HG02759 (cell line): ENCODE measurements at regions not wholly inside any gene's neighbourhood (a gene's known extent, or its start where the extent isn't known, plus 50 kb on each side); places are given as distances from the start of the nearest gene placed in this dataset.

ENCODE experiments used
- ATAC-seq: cut with Tn5 transposase; IDR thresholded peaks from one replicate; pipeline ENCODE4 v1.9.1; 2021; ENCODE audit warnings: mild to moderate bottlenecking, moderate library complexity; ENCODE audit not compliant: unreplicated experiment

DNA sequence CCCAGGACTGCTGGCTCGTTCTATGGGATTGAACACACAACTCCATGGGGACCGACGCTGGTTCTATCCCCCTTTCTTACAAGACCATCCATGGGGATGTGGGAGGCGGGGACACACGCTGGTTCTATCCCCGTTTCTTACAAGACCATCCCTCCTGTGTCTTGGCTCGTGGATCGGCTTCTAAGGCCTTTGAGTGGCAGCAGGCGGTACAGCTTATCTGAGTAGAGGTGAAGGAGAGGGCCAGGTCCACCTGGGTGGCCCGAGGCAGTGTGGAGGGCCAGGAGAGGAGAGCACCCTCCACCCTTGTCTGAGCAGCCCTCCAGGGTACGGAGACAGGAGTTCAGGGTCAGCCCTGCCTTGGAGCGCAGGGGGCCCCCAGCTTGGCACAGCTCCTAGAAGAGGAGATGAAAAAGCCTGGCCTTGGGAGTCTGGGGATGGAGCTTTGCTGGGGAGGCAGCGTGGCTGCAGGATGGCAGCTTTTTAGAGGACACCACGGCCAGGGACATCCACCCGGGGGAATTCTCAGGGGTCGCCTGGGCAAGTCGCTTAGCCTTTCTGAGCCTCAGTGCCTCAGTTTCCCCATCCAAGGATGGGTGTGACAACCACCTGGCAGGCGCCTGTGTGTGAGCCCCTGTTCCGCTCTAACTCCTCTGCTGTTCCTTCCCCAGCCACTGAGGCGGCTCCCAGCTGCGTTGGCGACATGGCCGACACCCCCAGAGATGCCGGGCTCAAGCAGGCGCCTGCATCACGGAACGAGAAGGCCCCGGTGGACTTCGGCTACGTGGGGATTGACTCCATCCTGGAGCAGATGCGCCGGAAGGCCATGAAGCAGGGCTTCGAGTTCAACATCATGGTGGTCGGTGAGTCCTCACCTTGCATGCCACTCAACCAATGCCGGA, 341.0 kb downstream of the SEC14L1 start:
- ATAC-seq = no peak

DNA sequence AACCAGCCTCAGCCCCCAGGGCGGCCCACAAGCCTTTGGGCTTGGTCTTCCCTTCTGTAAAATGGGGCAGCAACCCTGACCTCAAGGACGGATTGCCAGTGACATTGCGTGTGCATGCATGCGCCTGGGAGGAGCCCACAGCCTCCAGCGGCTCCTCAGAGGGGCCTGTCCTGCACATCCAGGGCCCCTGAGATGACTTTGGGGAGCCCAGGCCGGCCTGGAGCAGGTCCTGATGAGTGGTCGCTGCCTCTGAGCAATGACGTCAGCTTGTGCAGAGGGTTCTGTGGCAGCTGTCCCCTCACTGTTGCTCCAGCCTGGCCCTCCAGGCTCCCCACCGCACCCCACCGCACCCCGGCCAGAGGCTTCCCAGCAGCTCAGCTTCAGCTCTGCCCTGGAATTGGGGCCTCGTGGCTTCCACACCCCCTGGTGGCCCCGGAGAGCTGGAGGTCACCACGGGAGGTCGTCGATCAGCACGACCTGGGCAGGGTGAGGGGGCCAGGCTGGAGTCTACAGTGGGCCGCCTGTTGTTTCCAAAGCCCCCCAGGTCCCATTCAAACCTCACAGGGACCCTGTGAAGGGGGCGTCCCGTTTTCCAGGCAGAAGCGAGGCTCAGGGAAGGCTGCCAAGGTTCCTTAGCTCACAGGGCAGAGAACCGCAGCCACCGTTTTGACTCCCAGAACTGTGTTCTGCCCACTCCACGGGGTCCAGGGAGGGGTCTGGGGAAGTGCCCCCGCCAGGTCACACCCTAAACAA, 341.8 kb downstream of the SEC14L1 start:
- ATAC-seq = no peak

DNA sequence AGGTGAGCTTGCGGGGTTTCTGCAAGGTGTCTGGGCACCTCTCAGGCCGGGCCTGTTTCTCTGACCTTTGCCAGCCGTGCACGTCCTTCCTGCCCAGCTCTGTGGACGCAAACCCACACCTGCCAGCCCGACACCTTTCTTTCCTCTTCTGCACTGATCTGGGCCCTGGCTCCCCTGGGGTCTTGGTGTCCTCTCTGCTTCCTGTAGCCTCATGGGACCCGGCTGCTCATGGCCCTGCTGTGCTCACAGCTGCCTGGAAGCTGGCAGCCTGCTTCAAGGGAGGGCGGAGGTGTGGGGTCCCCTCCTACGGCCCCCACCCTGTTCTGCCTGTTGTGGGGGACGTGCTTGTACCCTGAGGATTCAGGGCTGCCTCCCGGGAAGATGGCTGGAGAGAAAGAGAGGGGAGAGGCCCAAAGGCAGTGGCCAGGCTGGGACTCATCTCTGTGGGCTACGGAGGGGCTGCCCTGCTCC, 342.4 kb downstream of the SEC14L1 start:
- no peak for ATAC-seq

DNA sequence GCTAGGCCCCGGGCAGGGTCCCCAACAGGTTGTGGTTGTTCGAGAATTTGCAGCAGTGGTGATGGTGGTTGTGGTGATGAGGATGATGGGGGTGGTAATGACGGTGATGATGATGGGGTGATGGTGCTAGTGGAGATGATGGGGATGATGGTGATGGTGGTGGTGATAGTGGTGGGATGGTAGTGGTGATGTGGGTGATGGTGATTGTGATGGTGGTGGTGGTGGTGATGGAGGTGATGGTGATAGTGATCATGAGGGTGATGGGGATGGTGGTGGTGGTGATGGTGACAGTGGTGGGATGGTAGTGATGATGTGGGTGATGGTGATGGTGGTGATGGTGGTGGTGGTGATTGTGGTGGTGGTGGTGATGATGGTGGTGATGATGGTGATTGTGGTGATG, 343.3 kb downstream of the SEC14L1 start:
- no peak for ATAC-seq

DNA sequence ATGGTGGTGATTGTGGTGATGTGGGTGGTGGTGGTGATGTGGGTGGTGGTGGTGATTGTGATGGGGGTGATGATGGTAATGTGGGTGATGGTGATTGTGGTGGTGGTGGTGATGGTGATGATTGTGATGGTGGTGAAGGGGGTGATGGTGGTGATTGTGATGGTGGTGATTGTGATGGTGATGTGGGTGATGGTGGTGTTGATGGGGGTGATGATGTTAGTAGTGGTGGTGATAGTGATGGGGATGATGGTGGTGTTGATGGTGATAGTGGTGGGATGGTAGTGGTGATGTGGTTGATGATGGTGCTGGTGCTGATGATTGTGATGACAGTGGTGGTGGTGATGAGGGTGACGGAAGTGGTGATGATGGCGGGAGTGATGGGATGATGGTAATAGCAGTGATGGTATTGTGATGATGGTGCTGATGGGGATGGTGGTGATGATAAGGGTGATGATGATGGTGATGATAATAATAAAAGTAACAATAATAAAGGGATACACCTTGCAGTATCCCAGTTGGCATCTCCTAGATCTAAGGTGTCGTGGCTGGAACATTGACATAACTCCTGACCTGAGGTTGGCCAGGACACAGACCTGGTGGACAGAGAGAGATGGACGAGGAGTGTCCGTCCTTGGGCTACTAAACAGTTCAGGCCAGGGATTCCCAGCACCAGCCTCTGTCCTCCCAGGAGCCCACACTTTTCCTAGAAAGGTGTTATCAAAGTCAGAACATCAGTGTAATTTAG, 344.5 kb downstream of the SEC14L1 start:
- ATAC-seq = no peak

DNA sequence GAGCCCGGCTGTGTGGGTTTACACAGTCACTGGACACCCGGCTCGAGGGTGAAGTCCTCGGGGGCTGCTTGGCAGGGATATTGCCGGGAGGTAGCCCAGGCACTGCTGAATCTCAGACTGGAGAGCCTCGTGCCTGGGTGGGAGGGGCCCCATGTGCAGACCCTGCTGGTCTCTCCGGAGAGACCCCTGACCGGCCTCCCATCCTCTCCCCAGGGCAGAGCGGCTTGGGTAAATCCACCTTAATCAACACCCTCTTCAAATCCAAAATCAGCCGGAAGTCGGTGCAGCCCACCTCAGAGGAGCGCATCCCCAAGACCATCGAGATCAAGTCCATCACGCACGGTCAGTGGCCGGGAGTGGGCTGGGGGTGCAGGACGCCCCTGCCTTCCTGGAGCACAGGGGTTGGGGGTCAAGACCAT, 346.5 kb downstream of the SEC14L1 start:
- ATAC-seq = no peak

DNA sequence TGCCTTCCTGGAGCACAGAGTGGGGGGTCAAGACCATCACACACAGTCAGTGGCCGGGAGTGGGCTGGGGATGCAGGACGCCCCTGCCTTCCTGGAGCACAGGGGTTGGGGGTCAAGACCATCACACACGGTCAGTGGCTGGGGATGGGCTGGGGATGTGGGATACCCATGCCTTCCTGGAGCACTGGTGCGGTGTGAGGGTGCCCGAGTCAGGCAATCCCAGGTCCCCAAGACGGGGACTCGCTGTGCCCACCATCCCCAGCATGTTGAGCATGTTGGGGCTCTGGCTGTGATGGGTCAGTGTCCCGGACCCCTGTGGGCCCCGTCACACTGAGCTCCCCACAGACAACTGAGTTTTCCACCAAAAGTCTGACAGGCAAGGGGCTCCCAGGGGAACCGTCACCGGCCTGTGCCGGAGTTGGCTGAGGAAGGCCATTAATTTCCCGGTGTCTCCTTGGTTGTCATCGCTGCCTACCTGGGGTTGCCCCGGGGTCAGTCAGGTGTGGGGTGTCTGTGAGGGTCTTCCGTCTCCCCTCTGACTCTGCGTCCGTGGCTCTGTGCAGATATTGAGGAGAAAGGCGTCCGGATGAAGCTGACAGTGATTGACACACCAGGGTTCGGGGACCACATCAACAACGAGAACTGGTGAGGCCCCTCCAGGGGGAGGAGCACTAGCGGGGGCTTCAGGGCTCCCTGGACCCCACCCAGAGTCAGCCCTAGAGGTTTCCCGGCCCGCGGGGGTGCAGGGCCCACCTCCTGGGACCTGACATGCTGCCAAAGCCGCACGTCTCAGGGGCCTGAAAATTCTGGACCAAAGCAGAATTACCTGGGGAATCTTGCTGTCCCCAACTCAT, 347.1 kb downstream of the SEC14L1 start:
- ATAC-seq = no peak

DNA sequence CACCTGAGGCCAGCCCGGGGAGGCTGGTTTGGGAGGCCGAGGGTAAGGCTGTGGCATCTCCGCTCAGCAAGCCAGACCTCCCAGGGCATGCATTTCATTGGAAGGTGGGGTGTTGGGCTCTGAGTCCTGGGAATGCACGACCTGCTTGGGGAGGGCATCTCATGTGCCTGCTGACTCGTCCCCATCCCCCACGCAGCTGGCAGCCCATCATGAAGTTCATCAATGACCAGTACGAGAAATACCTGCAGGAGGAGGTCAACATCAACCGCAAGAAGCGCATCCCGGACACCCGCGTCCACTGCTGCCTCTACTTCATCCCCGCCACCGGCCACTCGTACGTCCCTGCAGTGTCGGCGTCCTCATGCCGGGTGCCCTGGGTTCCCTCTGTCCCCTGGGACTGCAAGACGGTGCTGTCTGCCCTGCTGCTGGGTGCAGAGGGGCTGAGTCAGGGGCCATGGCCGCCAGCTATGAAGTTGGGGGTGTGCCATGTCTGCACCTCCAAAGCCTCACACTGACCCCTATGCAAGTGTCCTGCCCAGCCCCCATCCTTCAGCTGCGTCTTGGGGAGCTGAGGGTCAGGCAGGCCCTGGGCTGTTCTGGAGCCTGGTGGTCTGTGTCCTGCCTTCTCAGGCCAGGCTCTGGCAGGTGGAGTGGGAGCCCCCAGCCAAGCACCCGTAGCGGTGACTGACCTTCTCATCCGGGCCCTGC, 347.9 kb downstream of the SEC14L1 start:
- no peak for ATAC-seq

DNA sequence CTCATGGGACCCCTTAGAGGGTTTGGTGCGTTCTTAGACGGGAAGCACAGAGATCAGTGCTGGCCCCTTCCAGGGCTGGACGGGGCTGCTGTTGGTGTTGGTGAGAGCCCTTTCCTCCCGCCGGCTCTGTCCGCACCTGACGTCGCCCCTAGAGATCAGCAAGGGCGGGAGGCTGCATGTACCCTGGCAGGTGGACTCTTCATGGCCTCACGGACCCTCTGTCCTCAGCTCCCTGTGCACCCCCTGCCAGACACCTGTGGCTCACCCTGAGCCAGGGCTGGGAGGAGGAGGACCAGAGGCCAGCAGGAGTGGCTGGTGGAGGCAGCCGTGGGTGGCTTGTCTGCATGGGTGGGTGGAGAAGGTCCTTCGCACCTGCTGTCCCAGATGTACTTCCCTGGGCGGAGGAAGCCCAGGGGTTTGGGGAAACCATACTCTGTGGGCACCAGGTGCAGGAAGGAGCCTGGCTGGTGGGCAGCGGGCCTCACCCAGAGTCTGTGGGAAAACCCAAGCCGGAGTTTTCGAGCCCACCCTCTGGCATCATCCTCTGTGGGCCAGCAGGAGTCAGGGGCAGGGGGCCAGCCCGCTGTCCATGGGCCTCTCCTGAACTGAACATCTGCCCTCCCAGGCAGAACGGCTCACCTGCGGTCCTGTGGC, 348.6 kb downstream of the SEC14L1 start:
- no peak for ATAC-seq

DNA sequence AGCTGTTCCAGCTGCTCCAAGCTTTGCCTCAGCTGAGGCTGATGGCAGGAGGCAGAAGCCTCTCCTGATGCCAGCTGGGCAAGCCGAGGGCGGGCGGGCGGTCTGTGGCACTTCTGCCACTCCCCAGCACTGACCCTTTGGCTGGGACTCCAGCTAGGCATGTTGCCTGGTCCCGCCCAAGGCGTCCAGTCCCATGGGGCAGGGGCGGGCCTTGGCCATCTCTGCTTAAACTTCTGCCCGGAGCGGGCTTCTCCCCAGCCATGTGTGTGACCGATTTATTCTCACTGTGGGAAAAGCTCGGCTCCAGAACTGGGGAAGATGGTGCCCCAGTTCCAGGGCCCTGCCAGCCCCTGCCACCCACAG, 349.1 kb downstream of the SEC14L1 start:
- ATAC-seq = no peak

DNA sequence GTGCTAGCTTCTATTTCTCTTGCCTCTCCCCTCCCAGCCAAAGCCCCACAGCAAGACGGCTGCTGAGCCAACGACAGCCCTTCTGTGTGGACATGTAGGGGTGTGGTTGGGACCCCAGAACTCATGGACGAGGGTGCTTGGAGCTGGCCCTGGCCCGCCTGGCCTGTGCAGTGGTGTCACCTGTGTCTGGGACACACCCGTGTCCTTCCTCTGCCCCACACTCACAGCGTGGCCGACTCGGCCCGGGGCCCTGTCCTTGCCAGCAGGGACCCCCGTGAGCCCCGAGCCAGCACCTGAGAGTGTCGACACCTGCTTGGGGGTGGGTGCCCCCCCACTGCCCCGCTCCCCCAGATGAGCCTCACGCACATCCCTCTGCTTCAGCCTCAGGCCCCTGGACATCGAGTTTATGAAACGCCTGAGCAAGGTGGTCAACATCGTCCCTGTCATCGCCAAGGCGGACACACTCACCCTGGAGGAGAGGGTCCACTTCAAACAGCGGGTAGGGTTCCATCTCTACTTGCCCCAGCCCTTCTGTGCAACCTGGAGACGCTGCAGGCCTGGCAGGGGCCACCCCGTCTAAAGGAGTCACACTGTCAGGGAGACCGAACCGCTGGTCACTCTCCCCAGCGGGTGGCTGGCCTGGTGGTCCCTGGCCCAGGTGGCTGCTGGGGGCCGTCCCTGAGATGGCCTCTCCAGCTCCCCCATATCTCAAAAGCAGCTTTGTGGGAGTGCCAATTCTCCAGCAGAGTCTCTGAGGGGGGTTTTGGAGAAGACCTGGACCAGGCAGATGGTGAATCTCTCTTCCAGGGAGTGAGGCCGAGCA, 349.8 kb downstream of the SEC14L1 start:
- ATAC-seq = no peak

DNA sequence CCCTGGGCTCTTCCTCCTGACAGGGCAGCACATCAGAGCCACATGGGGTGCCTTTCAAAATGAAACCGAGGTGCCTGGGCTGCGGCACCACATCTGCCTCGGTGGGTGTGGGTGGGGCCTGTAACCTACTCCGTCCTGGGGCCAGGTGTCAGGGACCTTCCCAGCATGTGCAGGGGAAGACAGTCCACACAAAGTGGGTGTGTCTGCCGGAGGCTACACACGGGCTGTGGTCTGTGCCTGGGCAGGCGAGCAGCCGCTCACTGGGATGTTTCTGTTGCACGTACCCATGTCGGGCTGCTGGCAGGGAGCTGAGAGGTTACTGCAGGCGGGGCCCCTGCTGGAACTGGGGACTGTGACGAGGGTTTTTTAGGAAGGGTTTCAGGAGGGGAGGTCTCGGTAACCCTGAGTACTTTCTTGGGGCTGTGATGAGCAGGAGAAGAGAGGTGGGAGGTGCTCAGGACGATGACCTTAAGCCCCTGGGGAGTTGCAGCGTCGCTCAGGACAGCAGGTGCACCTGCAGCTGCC, 351.2 kb downstream of the SEC14L1 start:
- ATAC-seq = no peak

DNA sequence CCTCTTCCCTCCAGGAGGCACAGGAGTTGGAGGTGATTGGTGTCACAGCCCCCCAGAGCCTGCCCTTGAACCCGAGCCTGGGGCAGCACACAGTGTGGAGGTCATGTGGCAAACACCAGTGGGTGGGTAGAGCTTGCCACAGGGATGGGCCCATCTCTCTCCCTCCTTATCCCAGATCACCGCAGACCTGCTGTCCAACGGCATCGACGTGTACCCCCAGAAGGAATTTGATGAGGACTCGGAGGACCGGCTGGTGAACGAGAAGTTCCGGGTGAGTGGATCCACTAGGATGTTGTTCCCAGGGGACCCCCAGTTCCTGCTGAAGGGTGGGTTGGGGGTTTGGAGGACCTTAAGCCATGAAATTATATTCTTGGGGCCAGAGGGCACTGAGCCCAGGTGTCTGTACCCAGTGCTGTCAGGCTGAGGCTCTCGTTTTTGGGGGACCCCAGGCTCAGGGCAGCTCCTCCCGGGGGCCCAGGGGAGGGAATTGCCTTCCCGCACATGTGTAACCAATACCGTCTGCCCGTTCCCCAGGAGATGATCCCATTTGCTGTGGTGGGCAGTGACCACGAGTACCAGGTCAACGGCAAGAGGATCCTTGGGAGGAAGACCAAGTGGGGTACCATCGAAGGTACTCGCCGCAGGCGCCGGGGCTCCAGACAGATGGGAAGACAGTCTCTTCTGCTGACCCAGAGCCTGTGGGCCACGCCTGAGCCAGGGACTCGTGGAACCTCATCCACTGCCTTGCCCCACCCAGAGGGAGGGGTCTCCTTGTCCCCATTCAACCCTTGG, 351.9 kb downstream of the SEC14L1 start:
- ATAC-seq = no peak

DNA sequence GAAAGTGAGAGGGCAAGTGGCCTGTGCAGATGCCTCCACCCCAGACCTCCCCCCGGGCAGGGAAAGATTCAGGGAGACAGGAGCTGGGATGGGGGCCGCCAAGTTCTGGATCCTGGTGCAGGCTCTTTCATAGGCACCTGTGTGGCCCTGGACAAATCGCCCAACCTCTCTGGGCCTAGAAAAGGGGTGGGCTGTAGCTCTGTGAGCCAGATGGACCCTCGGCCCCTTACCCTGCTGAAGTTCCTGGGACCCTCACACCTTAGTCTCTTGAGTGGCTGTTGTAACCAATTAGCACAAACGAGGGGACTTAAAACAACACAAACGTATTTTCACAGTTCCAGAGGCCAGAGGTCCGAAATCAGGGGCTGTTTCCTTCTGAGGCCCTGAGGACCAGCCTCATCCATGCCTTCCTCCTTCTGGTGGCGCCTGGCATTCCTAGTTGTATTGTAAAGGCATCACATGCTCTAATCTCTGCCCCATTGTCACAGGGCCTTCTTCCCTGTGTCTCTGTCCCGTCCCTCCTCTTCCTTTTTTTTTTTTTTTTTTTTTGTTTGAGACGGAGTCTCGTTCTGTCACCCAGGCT, 352.6 kb downstream of the SEC14L1 start:
- ATAC-seq = no peak

DNA sequence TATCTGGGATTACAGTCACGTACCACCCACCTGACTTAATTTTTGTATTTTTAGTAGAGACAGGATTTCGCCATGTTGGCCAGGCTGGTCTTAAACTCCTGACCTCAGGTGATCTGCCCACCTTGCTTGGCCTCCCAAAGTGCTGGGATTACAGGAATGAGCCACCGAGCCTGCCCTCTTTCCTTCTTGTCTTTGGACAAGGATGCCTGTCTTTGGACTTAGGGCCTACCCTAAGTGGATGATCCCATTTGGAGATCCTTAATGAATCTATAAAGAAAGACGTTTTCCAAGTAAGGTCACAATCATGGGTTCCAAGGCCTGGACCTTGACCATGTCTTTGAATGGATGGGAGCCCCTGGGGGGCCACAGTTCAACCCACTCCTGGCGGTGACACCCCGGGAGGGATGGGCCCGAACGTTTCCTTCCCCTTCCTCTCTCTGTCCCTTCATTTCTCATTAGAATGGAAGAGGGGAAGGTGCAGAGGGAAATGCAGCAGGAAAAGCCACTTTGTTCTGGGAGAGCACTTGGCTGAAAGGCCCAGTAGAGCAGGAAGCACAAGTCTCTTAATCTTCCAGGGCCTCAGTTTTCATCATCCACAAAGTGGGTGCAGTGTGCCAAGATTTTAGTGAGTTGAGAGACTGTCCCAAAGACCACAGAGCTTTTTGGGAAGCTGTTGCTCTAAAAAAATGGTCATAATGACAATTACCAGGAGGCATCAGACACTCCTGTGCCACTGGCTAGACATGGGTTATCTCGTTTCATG, 353.3 kb downstream of the SEC14L1 start:
- no peak for ATAC-seq

DNA sequence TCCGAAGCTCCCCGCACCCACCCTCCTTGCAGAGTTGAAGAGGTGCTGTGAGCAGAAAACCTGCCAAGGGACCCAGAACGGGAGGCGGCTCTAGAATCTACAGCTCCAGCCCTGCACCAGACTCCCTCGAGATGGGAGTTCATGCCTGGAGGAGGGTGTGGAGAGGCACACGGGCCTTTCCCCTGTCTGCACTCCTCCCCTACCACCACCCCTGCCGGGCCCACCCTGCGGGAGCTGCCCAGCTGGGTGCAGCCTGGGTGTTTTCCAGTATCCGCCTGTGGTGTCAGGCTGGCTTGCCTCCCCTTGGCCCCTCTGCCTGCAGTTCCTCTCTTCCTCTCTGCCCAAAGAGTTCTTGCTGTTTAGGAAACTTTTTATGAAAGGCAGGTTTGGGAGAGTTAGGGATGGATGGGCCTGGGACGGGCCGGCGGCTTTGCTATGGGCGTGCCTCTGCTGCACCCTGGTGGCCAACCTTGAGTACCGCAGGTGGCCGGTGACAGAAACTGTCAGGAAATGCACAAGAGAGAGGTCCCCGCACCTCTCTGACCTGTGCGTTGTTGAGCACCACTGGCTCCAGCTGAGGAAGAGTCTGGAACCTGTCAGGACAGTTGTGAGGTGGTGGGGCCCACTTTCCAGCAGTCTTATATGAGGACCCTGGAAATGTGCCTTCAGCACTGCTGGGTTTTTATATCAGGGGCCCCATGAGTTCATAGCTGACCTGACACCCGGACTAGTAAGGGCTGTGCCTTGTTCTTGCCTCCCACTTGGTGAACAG, 354.1 kb downstream of the SEC14L1 start:
- ATAC-seq = no peak
